BJ (cell line): ENCODE measurements at regions not wholly inside any gene's neighbourhood (a gene's known extent, or its start where the extent isn't known, plus 50 kb on each side); places are given as distances from the start of the nearest gene placed in this dataset.

Source experiments
- CTCF ChIA-PET: fragments of 350-600 bp; formaldehyde crosslinking; extraction: SDS; loops from one replicate; lab custom pipeline; 2021; ENCODE audit warnings: antibody characterized with exemption, inconsistent platforms; lab: Yijun Ruan, JAX
- POLR2A ChIA-PET: fragments of 300-600 bp; sonication (Branson Sonifier 250); formaldehyde crosslinking; extraction: SDS; loops from one replicate; lab custom pipeline; 2021; ENCODE audit warnings: antibody characterized with exemption; lab: Charles Lee
- DNase-seq: peaks from one replicate; pipeline ENCODE4 v3.0.0-alpha.2; 2011; ENCODE audit warnings: low read depth
- H3K27me3 ChIP-seq: 2 replicates; pipeline ENCODE4 v1.6.0; 2011; ENCODE audit warnings: low read length; ENCODE audit not compliant: control insufficient read depth, insufficient read depth
- H3K36me3 ChIP-seq: 2 replicates; pipeline ENCODE4 v1.5.1; 2011; ENCODE audit warnings: low read length; ENCODE audit not compliant: control insufficient read depth, insufficient read depth
- H3K4me3 ChIP-seq: 2 replicates; pipeline ENCODE4 v1.5.1; 2011; ENCODE audit warnings: low read depth, mild to moderate bottlenecking, control low read depth, low read length
- CTCF ChIP-seq: IDR thresholded peaks from 2 replicates; pipeline ENCODE4 v1.5.1; 2011; ENCODE audit warnings: low read depth, mild to moderate bottlenecking, control low read depth, inconsistent platforms, low read length, moderate library complexity; ENCODE audit not compliant: insufficient read depth

- Histone ChIP-seq H3K4me3 (no peak overlapping the region), H3K27me3 (no peaks in the 10 kb centered on the region), H3K36me3 (no peaks in the 10 kb centered on the region)
- no peak for DNase-seq
- ChIA-PET CTCF (no interaction called here), POLR2A (no interaction called here)
- no peak for TF ChIP-seq CTCF
Measured at GRCh38 chr2:192469612-192470011, 274.9 kb upstream of the TMEFF2 start.

GRCh38 chr2:192467953-192468660, 273.4 kb upstream of the TMEFF2 start:
- POLR2A ChIA-PET, result no interaction called here
- no peak for TF ChIP-seq CTCF
- Histone ChIP-seq H3K36me3 (no peaks in the 10 kb centered on the region), H3K27me3 (no peaks in the 10 kb centered on the region), H3K4me3 (no peak overlapping the region)
- CTCF ChIA-PET, result no interaction called here
- no peak for DNase-seq

GRCh38 chr2:192465141-192465540, 270.4 kb upstream of the TMEFF2 start:
- no peak for TF ChIP-seq CTCF
- no peak for DNase-seq
- H3K27me3 ChIP-seq, result no peaks in the 10 kb centered on the region
- no peak overlapping the region for H3K4me3 ChIP-seq
- POLR2A ChIA-PET, result no interaction called here
- CTCF ChIA-PET, result no interaction called here
- H3K36me3 ChIP-seq, result no peaks in the 10 kb centered on the region

GRCh38 chr2:192459422-192459821, 264.7 kb upstream of the TMEFF2 start:
- Histone ChIP-seq H3K4me3 (no peak overlapping the region), H3K36me3 (no peaks in the 10 kb centered on the region), H3K27me3 (no peaks in the 10 kb centered on the region)
- ChIA-PET CTCF (no interaction called here), POLR2A (no interaction called here)
- TF ChIP-seq CTCF, result no peak
- no peak for DNase-seq

- POLR2A ChIA-PET, result no interaction called here
Measured at GRCh38 chr2:192448881-192449280, 254.1 kb upstream of the TMEFF2 start.

More at GRCh38 chr2:192448881-192449280, 254.1 kb upstream of the TMEFF2 start:
- no peak for DNase-seq
- TF ChIP-seq CTCF, result no peak
- no peaks in the 10 kb centered on the region for H3K36me3 ChIP-seq
- H3K27me3 ChIP-seq, result no peaks in the 10 kb centered on the region
- no peak overlapping the region for H3K4me3 ChIP-seq
- CTCF ChIA-PET, result no interaction called here
